ENCODE measurements at regions not wholly inside any gene's neighbourhood (a gene's known extent, or its start where the extent isn't known, plus 50 kb on each side); places are given as distances from the start of the nearest gene placed in this dataset.

- TF ChIP-seq CTCF (IDR thresholded peaks at IDR 0.05), result no peak
- TF ChIP-seq POLR2A (IDR thresholded peaks at IDR 0.05), result no peak
Observed at GRCh38 chr5:27476356-27476988, 438.1 kb upstream of the CDH9 start.

Data from body of pancreas (tissue), 4 donors.